Activated CD4-positive, alpha-beta T cell treated with anti-CD3 and anti-CD28 coated beads for 24 hours (primary cell): ENCODE measurements at regions not wholly inside any gene's neighbourhood (a gene's known extent, or its start where the extent isn't known, plus 50 kb on each side); places are given as distances from the start of the nearest gene placed in this dataset.
"Not testable (repeated sequence)": the region's sequence is repeated elsewhere in the genome, so short reads cannot be mapped to it uniquely, and the experiment has no call there.

Source experiments
- DNase-seq, 2 donors: peaks; one replicate each; pipeline ENCODE4 v3.0.0-alpha.2; 2020; ENCODE audit warnings: low read depth in 2 of 2

DNA sequence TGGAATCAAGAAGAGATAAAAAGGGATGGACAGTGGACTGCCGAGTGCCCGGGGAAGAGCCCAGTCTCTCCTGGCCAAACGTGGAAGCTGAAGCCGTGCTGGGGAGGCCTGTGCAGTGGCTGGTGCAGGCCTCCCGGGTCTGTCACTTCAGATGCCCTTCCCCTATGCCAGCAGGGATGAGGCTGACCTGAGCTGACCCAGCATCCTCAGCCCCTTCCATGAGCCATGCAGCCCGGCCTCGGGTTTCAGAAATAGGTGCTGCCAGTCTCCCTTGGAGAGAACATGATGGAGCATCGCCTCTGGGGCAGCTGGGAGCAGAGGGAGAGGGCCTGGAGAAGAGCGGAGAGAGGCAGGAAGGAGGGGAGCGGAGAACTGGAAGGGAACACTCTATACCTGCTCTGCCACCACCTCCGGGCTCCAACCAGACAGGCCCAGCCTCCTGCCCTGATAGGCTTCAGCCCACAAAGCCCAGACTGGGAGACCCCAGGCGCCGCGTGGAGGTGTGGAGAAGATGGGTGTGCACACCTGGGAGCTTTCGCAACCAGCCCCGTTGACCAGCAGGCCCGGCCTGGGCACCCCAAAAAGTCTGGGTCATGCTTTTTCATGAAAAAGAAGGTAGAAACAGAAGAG is 68.6 kb upstream of the PPP2R2D start:
- DNase-seq = no peak

DNA sequence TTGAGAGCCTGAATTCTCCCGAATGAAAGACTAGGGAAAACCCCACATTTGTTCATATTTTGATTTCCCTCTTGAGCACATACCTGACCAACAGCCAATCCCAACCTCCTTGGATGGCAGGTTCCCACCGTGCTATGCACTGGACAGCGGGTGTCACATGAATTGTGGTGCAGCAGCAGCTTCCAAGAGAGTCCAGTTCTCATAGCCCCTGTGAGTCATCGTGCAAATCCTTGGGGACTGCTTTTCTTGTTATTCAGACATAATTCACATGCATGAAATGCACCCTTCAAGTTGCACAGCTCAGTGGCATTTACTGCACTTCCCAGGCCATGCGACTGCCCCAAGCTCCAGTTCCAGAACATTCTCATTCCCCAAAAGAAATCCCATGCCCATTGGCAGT is 67.8 kb upstream of the PPP2R2D start:
- no peak for DNase-seq

DNA sequence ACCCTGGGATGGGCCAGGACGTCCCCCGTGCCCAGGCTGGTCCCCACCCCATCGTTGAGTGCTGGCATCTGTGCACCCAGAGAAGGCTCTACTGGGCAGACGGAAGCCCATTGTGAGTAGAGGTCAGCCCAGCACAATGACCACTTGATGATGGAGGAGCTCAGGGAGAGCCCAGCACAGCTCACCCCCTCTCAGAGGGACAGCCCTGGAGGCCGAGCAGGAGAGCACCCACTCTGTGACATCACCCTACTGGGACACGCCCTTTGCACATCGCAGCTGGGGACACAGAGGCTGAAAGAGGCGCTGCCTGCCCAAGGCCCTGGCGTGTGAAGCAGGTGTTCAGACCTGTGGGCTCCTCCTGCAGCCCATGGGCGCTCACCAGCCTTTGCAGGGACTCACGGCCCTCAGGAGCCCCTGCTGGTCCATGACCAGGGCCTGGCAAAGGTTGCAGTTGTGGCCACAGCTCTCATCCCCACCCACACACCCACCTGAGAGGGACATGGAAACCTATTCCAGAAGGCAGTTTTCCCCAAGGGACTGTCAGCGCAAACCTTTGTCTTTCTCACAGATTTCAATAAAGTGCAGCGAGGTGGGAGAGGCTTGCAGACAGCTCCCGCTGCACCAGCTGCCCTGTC is 67.2 kb upstream of the PPP2R2D start:
- DNase-seq = no peak

DNA sequence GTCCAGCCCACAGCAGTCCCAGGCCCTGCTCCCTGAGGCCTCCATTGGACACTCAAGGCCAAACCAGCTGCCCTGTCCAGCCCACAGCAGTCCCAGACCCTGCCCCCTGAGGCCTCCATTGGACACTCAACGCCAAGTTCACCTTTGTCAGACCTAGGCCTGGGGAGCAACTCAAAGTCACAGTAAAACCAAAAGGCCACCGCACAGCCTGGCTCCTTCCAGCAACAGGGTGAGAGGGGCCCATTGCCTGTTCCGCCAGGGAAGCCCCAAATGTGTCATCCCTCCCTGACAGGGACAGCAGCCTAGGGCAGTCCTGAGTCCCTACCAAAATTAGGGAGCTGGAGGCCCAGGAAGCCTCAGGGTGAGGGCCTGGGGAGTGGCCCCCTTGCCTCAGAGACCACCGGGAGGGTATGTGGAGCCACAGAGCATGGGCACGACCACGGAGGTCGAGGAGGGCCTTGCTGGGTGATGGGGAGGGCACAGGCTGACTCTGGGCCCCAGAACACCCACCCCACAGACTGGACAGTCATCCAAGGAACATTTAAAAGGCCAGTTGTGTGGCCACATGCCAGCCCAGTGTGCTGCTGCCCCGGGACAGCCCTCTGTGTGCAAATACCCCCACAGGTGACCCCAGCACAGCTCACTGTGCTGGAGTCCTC is 66.5 kb upstream of the PPP2R2D start:
- no peak for DNase-seq

DNA sequence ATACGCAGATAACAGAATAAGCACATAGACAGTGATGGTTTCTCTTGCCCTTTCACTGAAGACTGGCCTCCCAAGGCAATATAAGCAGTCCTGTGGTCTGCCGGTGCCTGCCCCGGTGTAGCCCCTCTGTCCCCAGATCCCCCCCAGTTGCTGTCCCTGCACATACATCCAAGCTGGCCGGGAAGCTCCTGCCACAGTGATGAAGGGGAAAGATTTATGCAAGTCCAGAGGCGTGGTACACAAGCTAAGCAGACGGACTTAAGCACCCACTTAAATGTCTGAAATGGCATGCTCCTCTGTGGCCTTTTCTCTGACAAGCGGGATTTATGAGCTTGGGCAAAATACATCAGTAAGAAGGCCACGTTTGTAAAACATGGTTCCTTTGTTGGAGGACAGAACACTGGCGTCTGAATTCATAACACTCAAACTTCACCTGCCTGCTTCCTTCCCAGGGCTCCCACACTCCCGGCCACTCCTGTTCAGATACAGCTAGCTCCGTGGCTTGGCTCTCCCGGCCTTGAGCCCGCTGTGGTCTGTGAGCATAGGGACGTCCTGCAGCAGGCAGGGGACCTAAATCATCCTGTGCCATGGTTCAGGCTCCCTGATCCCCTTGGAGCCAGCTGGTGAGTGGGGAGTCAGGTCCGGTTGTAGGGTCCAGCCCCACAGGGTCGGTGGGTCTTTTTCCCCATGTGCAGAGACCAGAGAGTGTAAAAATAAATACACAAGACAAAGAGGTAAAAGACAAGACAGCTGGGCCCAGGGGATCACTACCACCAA is 61.7 kb upstream of the PPP2R2D start:
- no peak for DNase-seq

DNA sequence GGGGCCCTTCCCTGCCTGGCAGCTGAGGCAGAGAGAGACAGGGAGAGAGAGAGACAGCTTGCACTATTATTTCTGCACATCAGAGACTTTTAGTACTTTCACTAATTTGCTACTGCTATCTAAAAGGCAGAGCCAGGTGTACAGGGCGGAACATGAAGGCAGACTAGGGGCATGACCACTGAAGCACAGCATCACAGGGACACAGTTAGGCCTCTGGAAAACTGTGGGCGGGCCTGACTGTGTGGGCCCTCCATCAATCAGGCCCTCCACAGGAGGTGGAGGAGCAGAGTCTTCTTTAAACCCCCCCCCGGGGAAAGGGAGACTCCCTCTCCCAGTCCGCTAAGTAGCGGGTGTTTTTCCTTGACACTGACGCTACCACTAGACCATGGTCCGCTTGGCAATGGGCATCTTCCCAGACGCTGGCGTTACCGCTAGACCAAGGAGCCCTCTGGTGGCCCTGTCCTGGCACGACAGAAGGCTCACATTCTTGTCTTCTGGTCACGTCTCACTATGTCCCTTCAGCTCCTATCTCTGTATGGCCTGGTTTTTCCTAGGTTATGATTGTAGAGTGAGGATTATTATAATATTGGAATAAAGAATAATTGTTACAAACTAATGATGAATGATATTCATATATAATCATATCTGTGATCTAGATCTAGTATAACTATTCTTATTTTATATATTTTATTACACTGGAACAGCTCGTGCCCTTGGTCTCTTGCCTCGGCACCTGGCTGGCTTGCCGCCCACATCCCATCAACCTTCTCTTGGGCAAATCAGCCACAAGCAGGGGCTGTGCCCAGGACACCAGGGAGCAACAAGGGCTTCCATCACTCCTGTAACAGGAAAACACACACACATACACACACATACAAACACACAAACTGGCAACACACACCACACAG is 60.7 kb upstream of the PPP2R2D start:
- DNase-seq = not testable (repeated sequence)

DNA sequence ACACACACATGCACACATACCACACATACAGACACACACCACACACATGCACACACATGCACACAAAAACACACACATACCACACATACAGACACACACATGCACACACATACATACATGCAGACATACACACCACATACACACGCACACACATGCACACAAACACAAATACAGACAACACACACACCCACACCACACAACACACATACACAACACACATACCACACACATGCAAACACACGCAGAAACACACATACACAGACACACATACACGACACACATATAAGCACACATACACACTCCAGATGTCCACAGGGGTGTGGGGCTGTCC is 60.1 kb upstream of the PPP2R2D start:
- DNase-seq = no peak

DNA sequence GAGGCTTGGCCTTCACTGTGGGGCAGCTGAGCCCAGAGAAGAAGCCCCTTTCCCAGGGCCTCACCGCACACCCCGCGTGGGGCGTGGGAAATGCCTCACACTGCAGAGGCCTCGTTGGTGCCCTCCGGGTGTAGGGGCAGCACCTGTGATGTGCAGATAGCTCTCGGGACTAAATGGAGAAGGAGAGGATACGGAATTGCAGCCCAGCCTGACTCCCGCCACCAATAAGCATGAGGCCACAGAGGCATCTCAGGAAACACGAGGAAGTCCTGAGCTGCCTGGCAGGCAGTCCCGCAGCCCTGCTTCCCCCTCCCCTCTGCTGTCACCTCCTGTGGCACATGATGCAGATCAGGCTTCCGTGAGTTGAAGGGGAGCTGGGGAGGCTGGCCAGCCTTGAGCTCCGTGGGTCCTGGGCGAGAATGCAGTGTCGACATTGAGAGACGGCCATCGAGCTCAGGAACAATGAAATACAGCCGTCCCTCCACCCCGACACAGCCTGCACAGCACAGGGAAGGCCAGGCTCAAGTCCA is 59.6 kb upstream of the PPP2R2D start:
- no peak for DNase-seq

DNA sequence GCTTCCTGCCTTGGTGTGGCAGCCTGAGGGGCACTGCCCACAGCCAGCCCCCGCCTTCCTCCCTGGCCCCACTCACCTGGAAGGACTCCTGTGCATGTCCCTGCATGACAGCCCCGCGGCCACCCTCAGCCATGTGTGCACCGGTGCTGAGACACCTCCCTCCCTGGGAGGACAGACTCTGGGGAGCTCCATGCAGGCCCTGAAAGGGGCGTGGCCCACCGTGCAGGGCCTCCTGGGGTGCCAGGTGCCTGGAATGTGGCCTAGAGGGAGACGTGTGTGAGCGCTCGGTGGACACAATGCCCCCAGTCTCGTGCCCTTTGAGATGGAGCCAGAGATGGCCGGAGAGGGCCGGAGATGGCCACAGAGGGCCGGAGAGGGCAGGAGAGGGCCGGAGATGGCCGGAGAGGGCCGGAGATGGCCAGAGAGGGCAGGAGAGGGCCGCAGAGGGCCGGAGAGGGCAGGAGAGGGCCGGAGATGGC is 59.1 kb upstream of the PPP2R2D start:
- DNase-seq = no peak

DNA sequence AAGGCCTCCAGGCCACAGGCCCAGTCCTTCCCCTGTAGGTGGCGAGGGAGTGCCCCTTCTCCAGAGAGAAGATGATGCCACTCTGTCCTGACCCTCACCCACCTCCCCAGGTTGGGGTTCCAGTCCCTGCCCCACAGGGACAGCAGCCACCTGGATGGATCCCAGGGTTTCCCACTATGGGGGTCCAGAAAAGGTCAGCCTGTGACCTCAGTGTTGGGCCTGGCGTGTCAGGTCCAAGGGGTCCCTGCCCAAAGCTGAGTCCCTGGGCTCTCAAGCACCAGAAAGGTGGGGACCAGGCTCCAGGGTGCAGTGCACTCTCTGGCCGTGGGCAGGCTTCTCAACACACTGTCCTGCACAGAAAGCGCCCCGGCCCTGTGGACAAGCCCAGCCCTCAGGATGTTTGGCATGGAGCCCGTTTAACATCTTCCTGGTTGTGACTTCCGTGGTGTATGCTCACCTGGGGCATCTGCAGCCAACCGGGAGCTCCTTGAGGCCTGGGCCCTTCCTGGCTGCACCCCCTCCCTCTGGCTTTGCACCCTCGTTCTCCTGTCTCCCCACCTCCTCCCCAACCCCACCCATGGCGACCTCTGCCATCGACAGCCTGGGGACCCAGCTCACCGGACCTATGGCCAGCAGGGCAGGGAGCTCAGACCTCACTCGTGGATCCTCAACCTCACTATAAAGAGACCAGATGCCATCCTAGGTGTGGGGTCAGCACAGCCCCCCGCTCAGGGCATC is 58.3 kb upstream of the PPP2R2D start:
- no peak for DNase-seq

DNA sequence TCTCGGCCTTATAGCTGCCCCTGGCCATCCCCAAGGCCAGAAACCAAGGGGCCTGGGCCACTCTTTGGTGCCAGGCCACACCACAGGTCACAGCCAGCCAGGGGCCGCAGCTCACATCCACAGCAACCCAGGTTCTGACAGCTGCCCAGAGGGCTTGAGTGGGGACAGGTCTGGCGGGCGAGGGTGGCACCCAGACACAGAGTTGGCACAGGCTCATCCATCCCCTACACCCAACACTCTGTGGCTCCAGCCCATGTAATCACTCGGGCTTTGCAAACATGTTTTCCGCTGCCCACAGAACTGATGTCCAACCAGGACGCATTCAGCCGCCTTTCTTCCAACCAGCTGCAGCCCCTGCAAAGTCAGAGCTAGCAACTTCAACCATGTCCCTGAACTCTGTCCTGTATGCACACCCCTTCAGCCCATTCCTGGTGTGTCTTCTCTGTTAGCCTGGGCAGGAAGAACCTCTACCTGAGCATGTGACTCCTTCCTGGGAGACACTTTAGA is 57.7 kb upstream of the PPP2R2D start:
- no peak for DNase-seq

DNA sequence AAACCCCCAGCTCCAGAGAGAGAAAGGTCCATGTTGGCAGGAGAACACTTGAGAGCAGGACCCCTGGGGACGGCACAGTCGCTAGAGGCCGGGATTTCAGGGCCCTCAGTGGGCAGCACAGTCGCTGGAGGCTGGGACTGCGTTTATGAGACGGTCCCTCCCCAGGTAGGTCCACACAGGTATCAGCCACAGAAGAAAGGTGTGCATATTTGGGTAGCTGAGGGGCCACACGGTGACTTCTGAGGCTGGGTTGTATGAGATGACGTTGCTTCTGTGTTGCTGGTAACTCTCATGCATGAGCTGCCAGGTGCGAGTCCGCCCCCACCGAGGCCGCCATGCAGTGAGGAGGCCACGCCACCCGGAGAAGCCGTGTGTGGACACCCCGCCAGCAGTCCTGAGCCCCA is 56.9 kb upstream of the PPP2R2D start:
- DNase-seq = no peak

DNA sequence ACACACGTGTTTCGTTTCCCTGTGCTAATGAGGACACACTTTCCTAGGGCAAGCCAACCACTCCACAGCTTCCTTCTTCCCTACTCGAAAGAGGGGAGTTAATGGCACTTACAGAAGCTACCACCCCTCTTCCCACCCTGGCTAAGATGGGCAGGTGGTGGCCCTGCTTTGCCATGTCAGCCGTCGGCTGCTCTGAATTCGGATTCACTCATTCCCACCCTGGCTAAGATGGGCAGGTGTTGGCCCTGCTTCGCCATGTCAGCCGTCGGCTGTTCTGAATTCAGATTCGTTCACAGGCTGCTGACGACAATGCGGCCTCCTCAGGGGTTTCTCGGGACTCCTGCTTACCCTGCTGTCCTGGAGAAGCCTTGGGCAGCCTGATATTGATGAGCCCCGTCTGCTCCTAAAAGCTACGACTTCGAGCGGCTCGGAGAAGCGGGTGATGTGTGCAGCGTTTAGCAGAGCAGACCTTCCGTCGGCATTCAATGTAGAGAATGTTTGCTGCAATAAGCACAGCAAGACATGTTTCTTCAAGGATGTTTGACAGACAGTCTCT is 56.2 kb upstream of the PPP2R2D start:
- no peak for DNase-seq

DNA sequence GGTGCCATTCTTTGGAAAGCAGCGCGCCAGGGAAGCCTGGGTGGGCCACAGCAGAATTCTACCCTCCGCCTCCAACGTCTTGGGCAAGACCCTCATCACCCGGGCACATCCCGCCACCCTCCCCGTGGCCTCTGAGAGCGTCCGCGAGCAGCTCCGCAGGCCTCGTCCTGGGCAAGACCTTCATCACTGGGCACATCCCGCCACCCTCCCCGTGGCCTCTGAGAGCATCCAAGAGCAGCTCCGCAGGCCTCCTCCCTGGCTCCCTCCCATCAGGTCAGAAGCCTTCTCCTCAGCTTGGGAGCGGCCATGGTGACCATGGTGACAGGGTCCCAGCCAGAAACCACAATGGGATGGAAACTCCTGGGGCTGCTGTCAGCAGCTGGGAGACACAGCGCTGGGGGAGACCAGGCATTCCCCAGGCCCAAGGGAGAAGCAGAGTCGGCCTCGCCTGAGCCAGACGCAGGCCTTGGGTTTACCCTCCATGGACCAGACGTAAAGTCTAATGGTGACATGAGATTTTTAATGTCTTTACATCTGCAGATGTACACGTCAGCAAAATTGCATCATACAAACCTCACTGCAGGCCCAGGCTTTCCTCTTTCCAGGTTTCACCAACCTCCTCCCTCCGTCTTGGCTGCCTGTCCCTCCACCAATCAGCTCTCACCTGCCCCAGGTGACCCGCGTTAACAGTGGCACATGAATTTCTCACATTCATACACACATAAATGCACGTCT is 55.1 kb upstream of the PPP2R2D start:
- no peak for DNase-seq

DNA sequence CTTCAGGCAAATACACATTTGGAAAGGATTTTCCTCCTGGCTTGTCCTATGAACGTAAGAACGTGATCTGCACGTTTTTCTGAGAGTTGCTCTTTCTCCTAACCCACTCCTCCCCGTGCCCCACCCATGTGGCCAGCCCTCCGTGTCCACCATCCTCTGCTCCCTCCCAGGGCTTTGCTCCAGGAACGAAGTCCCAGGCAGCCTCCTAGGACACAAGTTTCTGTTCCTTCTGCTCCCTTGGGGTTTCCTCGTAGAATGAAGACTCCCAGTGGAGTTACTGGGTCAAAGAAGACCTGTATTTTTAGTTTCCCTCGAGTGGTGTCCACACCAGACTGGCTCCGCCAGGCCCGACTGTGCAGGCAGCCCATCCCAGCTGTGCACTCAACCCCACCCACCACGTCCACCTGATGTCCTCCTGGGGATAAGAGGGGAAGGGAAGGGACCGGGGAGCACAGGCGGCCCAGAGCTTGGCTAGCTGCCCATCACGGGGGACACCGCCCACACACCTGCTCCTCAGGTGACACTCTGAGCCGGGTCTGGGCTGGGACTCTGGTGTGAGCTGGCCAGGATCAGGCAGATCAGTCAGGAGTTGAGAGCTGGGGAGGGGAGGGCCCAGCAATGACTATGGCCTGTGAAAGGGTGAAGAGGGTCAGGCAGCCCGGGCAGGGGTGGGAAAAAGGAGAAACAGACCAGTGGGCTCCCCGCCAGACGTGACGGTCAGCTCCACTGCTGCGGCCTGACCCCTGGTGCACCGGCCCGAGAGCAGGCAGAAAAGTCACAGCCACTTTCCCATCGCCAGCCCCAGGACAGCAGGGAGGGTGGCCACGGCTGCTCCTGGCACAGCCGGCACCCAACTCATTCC is 54.3 kb upstream of the PPP2R2D start:
- no peak for DNase-seq

DNA sequence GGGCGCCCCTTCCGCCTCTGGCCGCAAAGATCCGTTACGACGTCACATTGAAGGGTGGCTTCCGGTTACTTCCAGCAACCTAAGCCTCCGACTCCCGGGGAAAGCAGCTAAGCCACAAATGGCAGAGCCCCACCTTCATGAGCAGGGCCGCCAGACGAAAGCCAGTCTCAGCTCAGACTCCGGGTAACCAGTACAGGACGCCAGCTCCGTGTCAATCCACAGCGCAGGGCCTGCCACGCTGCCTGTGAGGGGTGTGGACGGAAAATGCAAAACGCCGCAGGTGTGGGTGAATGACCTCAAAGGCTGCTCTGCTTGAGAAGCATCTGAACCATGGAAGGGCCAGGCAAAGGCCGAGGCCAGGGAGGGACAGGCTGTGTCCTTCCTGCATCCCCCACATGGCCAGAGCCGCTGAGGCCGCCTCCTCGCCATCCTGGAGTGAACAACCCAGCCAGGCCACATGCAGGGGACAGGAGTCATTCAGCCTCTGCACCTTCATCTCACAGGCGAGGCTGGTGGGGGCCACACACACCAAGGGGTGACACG is 53.5 kb upstream of the PPP2R2D start:
- DNase-seq = no peak

DNA sequence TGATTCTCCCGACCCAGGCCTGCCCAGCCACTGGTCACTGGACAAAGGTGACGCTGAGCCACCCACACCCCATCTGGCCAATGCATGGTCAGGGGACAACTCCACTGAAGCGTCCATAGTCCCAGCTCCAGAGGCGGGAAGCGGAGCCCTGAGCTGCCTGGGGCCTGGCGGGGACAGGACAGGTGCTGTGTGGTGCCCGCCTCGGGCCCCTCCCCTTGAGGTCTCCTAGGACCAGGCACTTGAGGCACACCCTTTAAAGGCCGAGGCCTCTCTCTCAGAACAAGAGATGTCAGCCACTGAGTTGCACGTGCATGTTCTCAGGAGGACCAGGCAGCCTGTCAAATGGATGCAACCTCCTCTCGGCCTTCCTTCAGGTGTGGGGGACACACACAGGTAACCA is 52.5 kb upstream of the PPP2R2D start:
- no peak for DNase-seq
